ENCODE measurements at regions not wholly inside any gene's neighbourhood (a gene's known extent, or its start where the extent isn't known, plus 50 kb on each side); places are given as distances from the start of the nearest gene placed in this dataset.

DNA sequence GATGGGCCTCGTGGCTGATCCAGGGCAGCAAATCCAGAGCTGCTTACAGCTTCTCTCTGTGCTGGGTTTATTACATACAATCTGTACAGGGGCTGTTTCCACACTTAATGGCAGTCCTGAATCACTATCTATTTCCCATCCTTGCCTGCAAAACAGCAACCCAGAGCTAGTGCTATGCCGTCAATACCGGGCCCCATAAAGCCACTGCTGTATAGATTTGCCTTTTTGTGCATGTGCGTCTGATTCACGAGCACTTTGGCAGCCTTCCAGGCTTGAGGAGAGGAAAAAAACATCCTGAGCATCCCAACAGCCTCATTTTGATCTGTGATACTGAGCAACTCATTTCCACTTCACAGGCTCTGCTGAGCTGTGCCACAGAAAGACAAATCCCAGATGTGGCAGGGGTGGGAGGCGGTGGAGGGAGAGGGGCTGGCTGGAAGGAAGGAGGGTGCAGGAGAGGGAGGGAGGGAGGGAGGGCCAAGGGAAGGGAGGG lies 65.2 kb upstream of the TARBP1 start:
- Histone ChIP-seq H3K27me3 (ENCODE audit: control insufficient read depth in 1 of 2, insufficient read depth in 2 of 2, low read length in 2 of 2) (no peaks in the 10 kb centered on the region), H3K27ac (ENCODE audit: low read depth in 2 of 2, low read length in 1 of 2) (peak overlapping the region; percentile 65 to 82), H3K4me3 (ENCODE audit: low read depth in 1 of 2, low read length in 2 of 2) (no peak overlapping the region), H3K9me3 (ENCODE audit: control insufficient read depth in 2 of 2, insufficient read depth in 1 of 2, low read depth in 1 of 2, low read length in 1 of 2) (no peaks in the 10 kb centered on the region), H3K36me3 (ENCODE audit: control insufficient read depth in 2 of 2, insufficient read depth in 2 of 2, low read length in 1 of 2) (no peaks in the 10 kb centered on the region), H3K4me1 (ENCODE audit: control insufficient read depth in 2 of 2, insufficient read depth in 2 of 2, low read length in 1 of 2) (peaks cover 5 to 23% of the 10 kb centered on the region in 2 donors)
- 21 to 22% methylated on average over 6 of the region's 6 CpGs for WGBS, 2 donors

DNA sequence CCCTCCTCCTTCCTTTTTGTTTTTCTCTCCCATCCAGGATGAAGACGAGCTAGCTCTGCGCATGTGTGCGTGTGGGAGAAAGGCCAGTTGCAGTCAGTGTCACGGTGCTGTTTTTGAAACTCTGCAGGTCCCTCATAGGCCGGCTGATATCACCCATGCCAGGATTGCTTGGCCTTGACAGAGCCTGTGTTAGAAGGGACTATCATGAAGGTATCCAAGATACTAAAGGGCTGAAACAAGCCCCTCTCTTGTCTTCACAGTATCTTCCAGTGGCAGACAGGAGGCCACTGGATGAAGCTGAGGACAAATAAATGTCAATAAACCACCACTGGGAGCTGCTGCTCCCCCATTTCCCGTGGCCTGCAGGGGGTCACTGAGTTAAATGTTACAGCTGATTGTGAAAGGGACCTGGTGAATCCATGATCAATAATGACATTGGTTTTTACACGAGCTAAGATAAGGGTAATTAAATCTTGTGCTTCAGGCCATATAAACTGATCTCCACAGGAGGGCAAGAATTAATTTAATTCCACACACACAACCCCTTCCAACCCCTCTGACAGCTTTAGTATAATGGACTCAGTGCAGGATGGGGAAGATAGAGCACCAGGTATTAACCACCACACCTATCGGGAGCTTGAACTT lies 64.6 kb upstream of the TARBP1 start:
- H3K36me3 ChIP-seq (ENCODE audit: control insufficient read depth in 2 of 2, insufficient read depth in 2 of 2, low read length in 1 of 2) = no peaks in the 10 kb centered on the region
- H3K9me3 ChIP-seq (ENCODE audit: control insufficient read depth in 2 of 2, insufficient read depth in 1 of 2, low read depth in 1 of 2, low read length in 1 of 2) = no peaks in the 10 kb centered on the region
- H3K4me3 ChIP-seq (ENCODE audit: low read depth in 1 of 2, low read length in 2 of 2) = no peak overlapping the region
- peak overlapping the region; percentile 65 to 82 for H3K27ac ChIP-seq (ENCODE audit: low read depth in 2 of 2, low read length in 1 of 2)
- H3K4me1 ChIP-seq (ENCODE audit: control insufficient read depth in 2 of 2, insufficient read depth in 2 of 2, low read length in 1 of 2) = peaks cover 9 to 23% of the 10 kb centered on the region in 2 donors
- 69 to 79% methylated on average over 8 of the region's 8 CpGs for WGBS, 2 donors
- H3K27me3 ChIP-seq (ENCODE audit: control insufficient read depth in 1 of 2, insufficient read depth in 2 of 2, low read length in 2 of 2) = no peaks in the 10 kb centered on the region

DNA sequence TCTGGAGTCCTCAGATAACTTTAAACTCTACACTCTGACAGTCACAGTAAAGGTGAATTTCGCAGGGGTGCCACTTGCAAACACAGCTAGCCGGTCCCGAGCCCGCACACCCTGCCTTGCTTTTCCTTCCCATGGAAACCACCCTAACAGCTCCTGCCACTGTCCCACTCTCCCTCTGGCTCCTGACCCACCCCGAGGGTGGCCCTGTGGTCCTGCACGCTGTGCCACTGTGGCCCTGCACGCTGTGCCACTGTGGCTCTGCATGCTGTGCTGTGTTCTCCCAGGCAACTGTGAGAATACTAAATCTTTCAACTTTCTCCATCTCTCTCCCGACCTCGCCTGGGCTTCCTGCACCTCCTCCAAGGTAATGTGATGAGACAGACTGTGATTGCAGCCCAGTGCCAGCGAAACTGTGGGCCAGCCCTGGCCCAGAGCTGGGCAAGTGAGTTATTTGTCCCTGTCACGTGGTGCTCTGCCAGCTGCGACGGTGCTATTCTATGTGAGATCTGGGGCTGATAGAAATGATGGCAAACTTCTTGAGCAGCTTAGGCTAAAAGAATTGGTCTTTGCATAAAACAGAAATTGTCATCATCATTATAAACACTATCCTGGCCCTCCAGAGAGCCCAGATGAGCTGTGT lies 63.4 kb upstream of the TARBP1 start:
- Histone ChIP-seq H3K36me3 (ENCODE audit: control insufficient read depth in 2 of 2, insufficient read depth in 2 of 2, low read length in 1 of 2) (no peaks in the 10 kb centered on the region), H3K27me3 (ENCODE audit: control insufficient read depth in 1 of 2, insufficient read depth in 2 of 2, low read length in 2 of 2) (no peaks in the 10 kb centered on the region), H3K4me3 (ENCODE audit: low read depth in 1 of 2, low read length in 2 of 2) (no peak overlapping the region), H3K9me3 (ENCODE audit: control insufficient read depth in 2 of 2, insufficient read depth in 1 of 2, low read depth in 1 of 2, low read length in 1 of 2) (no peaks in the 10 kb centered on the region), H3K4me1 (ENCODE audit: control insufficient read depth in 2 of 2, insufficient read depth in 2 of 2, low read length in 1 of 2) (peaks cover 9 to 30% of the 10 kb centered on the region in 2 donors), H3K27ac (ENCODE audit: low read depth in 2 of 2, low read length in 1 of 2) (peak overlapping the region in 1 of 2 donors; percentile 53)
- 74 to 80% methylated on average over 13 of the region's 13 CpGs for WGBS, 2 donors

DNA sequence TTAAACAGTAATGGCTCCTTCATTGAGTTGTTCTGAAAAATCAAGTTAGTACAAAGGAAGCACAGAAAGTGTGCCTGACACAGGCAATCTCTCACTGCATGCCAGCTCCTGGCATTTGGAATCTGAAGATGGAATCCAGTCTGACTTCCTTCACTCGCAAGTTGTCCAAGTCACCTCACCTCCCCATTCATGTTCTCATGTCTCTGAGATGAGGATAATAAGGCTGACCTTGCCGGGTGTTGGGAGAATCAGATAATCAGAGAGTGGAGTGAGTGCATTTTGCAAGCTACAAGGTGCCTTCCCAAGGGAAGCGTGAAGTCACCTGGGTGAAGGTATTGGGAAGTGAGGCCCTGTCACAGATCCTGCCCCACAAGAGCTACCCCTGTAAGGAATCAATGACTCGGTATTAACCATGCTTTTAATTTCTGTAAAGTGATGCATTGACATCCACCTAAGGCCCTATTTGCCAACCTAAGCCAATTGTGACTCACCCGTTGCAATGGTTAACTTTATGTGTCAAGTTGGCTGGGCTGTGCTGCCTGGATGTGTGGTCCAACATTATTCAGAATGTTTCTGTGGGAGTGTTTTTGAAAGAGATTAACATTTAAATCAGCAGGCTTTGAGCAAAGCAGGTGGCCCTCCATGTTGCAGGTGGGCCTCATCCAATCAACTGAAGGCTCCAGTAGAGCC lies 62.5 kb upstream of the TARBP1 start:
- no peaks in the 10 kb centered on the region for H3K9me3 ChIP-seq (ENCODE audit: control insufficient read depth in 2 of 2, insufficient read depth in 1 of 2, low read depth in 1 of 2, low read length in 1 of 2)
- H3K4me3 ChIP-seq (ENCODE audit: low read depth in 1 of 2, low read length in 2 of 2) = no peak overlapping the region
- peak overlapping the region in 1 of 2 donors; percentile 53 for H3K27ac ChIP-seq (ENCODE audit: low read depth in 2 of 2, low read length in 1 of 2)
- no peaks in the 10 kb centered on the region for H3K27me3 ChIP-seq (ENCODE audit: control insufficient read depth in 1 of 2, insufficient read depth in 2 of 2, low read length in 2 of 2)
- H3K36me3 ChIP-seq (ENCODE audit: control insufficient read depth in 2 of 2, insufficient read depth in 2 of 2, low read length in 1 of 2) = no peaks in the 10 kb centered on the region
- 59 to 67% methylated on average over 5 of the region's 5 CpGs for WGBS, 2 donors
- H3K4me1 ChIP-seq (ENCODE audit: control insufficient read depth in 2 of 2, insufficient read depth in 2 of 2, low read length in 1 of 2) = peaks cover 9 to 32% of the 10 kb centered on the region in 2 donors

DNA sequence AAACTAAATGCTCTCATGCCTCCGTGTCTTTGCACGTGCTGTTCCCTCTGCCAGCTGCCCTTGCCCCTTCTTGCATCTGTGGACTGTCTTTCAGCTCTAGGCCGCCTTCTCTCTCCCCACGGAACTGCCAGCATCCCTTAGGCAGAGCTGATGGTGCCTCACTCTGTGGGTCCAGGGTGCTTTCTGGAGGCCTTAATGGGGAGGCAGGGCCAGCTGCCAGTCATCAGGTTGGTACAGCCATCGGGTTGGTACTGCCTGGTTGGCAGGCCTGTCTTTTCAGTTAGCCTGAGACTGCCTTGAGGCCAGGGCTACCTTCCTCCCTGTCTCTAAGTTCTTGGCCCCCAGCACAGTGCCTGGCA lies 61.4 kb upstream of the TARBP1 start:
- H3K27me3 ChIP-seq (ENCODE audit: control insufficient read depth in 1 of 2, insufficient read depth in 2 of 2, low read length in 2 of 2) = no peaks in the 10 kb centered on the region
- H3K27ac ChIP-seq (ENCODE audit: low read depth in 2 of 2, low read length in 1 of 2) = peak overlapping the region; percentile 94 to 97
- no peaks in the 10 kb centered on the region for H3K9me3 ChIP-seq (ENCODE audit: control insufficient read depth in 2 of 2, insufficient read depth in 1 of 2, low read depth in 1 of 2, low read length in 1 of 2)
- peaks cover 9 to 38% of the 10 kb centered on the region in 2 donors for H3K4me1 ChIP-seq (ENCODE audit: control insufficient read depth in 2 of 2, insufficient read depth in 2 of 2, low read length in 1 of 2)
- H3K4me3 ChIP-seq (ENCODE audit: low read depth in 1 of 2, low read length in 2 of 2) = no peak overlapping the region
- 58 to 74% methylated on average over 5 of the region's 5 CpGs for WGBS, 2 donors
- H3K36me3 ChIP-seq (ENCODE audit: control insufficient read depth in 2 of 2, insufficient read depth in 2 of 2, low read length in 1 of 2) = no peaks in the 10 kb centered on the region

DNA sequence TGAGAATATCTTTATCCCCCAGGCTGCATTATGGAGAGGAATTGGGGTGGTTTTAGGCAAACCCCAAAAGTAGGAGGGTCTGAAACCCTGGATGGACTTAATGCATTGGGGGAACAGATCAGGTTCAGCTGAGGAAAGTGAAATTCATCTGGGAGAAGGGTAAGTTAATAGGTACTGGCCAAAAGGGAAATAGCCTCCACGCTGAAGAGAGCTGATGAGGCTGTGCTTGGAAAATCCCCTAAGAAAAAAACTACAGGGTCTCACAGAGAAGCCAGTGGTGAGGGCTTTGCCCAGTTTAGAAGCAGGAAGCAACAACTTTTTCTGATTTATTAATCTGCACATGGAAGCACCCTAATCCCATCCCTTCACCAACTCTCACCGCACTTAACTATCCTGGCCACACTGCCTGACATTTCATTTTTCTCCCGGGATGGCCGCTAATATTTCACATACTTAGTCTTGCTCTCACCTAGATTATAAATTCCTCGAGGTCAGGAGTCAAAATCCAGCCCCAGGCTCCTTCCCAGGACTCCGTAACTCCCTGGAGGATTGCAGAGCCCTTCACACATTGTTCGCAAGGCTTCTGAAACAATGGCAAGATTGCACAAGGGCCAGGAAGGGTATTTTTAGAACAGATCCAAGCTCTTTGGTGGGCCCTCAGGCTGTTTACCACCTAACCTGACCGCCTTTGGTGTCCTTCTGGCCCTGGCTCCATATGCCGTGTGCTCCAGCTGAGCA lies 60.9 kb upstream of the TARBP1 start:
- Histone ChIP-seq H3K9me3 (ENCODE audit: control insufficient read depth in 2 of 2, insufficient read depth in 1 of 2, low read depth in 1 of 2, low read length in 1 of 2) (no peaks in the 10 kb centered on the region), H3K36me3 (ENCODE audit: control insufficient read depth in 2 of 2, insufficient read depth in 2 of 2, low read length in 1 of 2) (no peaks in the 10 kb centered on the region), H3K27ac (ENCODE audit: low read depth in 2 of 2, low read length in 1 of 2) (peak overlapping the region; percentile 94 to 97), H3K4me1 (ENCODE audit: control insufficient read depth in 2 of 2, insufficient read depth in 2 of 2, low read length in 1 of 2) (peaks cover 8 to 36% of the 10 kb centered on the region in 2 donors), H3K27me3 (ENCODE audit: control insufficient read depth in 1 of 2, insufficient read depth in 2 of 2, low read length in 2 of 2) (no peaks in the 10 kb centered on the region), H3K4me3 (ENCODE audit: low read depth in 1 of 2, low read length in 2 of 2) (no peak overlapping the region)
- WGBS, 2 donors = 48 to 61% methylated on average over 9 of the region's 9 CpGs

DNA sequence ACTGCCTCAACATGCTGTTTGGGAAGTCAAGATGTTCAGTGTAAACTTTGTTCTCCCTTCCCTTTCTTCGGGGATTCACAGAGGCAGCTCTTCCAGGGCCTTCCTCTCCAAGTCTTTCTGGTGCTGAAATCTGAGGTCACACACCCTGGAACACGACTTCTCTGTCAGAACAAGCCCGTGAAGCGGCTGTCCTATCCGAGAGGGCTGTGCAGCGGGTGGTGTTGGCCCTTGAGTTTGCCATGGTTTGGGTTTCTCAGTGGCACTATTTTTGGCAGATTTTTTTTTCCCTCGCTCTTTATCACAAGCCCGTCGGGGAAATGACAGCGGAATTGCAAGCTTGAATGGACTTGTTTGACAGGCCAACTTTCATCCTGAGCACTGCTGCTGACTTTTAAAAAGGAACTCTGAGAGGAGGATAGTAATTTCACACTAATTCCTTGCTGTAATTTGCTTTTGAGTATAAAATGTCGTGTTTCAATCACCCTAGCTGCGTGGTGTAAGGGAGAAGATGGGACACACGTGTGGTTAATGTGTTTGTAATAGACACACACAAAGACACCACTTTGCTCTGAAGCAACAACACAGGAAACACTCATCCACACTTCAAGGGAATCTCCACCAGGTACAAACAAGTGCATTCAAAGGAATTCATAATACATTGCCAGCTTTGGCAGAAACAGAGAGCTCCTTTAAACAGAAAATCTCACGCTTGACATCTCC lies 60.1 kb upstream of the TARBP1 start:
- Histone ChIP-seq H3K27ac (ENCODE audit: low read depth in 2 of 2, low read length in 1 of 2) (peak overlapping the region; percentile 94 to 97), H3K4me3 (ENCODE audit: low read depth in 1 of 2, low read length in 2 of 2) (no peak overlapping the region), H3K27me3 (ENCODE audit: control insufficient read depth in 1 of 2, insufficient read depth in 2 of 2, low read length in 2 of 2) (no peaks in the 10 kb centered on the region), H3K36me3 (ENCODE audit: control insufficient read depth in 2 of 2, insufficient read depth in 2 of 2, low read length in 1 of 2) (no peaks in the 10 kb centered on the region), H3K9me3 (ENCODE audit: control insufficient read depth in 2 of 2, insufficient read depth in 1 of 2, low read depth in 1 of 2, low read length in 1 of 2) (no peaks in the 10 kb centered on the region), H3K4me1 (ENCODE audit: control insufficient read depth in 2 of 2, insufficient read depth in 2 of 2, low read length in 1 of 2) (peaks cover 8 to 32% of the 10 kb centered on the region in 2 donors)
- 36 to 42% methylated on average over 14 of the region's 14 CpGs for WGBS, 2 donors

DNA sequence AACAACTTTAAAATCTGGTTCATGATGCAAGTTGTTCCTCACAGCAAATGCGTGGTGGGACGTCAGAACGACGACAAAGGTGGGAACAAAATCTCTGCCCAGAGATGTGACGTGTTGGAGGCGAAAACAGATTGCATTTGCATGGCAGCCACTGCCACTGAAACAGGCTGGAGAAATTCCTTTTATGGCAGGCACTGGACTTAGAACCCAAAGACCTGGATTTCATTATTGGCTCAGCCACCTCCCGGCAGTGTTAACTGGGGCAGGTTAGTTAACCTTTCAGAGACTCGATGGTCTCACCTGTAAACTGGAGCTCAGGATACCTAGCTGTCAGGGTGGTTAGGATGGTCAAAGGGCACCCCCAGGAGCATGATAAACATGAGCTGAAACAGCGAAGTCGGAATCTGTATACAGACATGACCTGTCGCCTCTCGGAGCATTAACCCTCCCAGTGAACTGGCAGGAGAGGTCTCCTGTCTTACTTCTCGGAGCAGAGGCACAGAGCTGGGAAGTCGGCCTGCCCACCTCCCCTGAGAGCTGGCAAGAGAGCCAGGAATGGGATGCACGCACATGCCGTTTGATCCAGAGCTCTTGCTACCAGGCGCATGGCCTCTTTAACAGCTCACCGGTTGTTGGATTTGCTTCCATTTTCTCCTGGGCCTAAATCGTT lies 59.2 kb upstream of the TARBP1 start:
- WGBS, 2 donors = 44 to 49% methylated on average over 19 of the region's 19 CpGs
- Histone ChIP-seq H3K36me3 (ENCODE audit: control insufficient read depth in 2 of 2, insufficient read depth in 2 of 2, low read length in 1 of 2) (no peaks in the 10 kb centered on the region), H3K27ac (ENCODE audit: low read depth in 2 of 2, low read length in 1 of 2) (peak overlapping the region; percentile 94 to 97), H3K4me3 (ENCODE audit: low read depth in 1 of 2, low read length in 2 of 2) (no peak overlapping the region), H3K27me3 (ENCODE audit: control insufficient read depth in 1 of 2, insufficient read depth in 2 of 2, low read length in 2 of 2) (no peaks in the 10 kb centered on the region), H3K4me1 (ENCODE audit: control insufficient read depth in 2 of 2, insufficient read depth in 2 of 2, low read length in 1 of 2) (peaks cover 10 to 33% of the 10 kb centered on the region in 2 donors), H3K9me3 (ENCODE audit: control insufficient read depth in 2 of 2, insufficient read depth in 1 of 2, low read depth in 1 of 2, low read length in 1 of 2) (no peaks in the 10 kb centered on the region)
